CD4-positive, alpha-beta T cell treated with Interleukin-15 for 4 hours (primary cell): ENCODE measurements at regions not wholly inside any gene's neighbourhood (a gene's known extent, or its start where the extent isn't known, plus 50 kb on each side); places are given as distances from the start of the nearest gene placed in this dataset.

Source experiments
- DNase-seq: peaks from one replicate; pipeline ENCODE4 v3.0.0-alpha.2; 2020; ENCODE audit warnings: low spot score

- no peak for DNase-seq
These were observed 263.0 kb downstream of the ETAA1 start for GRCh38 chr2:67660015-67660602.

- DNase-seq, result no peak
These were observed 263.7 kb downstream of the ETAA1 start for GRCh38 chr2:67660871-67661270.

- DNase-seq, result no peak
These were observed 265.1 kb downstream of the ETAA1 start for GRCh38 chr2:67662222-67662621.

- DNase-seq, result no peak
These were observed 266.6 kb downstream of the ETAA1 start for GRCh38 chr2:67663776-67664175.

GRCh38 chr2:67666386-67667053 is 269.4 kb downstream of the ETAA1 start:
- no peak for DNase-seq

- no peak for DNase-seq
These were observed 270.1 kb downstream of the ETAA1 start for GRCh38 chr2:67667054-67667908.

GRCh38 chr2:67668538-67668937 is 271.4 kb downstream of the ETAA1 start:
- no peak for DNase-seq

GRCh38 chr2:67669168-67669567 is 272.0 kb downstream of the ETAA1 start:
- DNase-seq, result no peak

- DNase-seq, result no peak
These were observed 272.6 kb downstream of the ETAA1 start for GRCh38 chr2:67669766-67670165.

GRCh38 chr2:67670747-67671183 is 273.6 kb downstream of the ETAA1 start:
- no peak for DNase-seq

- DNase-seq, result no peak
These were observed 274.6 kb downstream of the ETAA1 start for GRCh38 chr2:67671464-67672450.

- no peak for DNase-seq
These were observed 277.5 kb downstream of the ETAA1 start for GRCh38 chr2:67674668-67675067.

- DNase-seq, result no peak
These were observed 287.9 kb downstream of the ETAA1 start for GRCh38 chr2:67684991-67685390.

GRCh38 chr2:67686254-67686653 is 289.1 kb downstream of the ETAA1 start:
- DNase-seq, result no peak

- DNase-seq, result no peak
These were observed 292.1 kb downstream of the ETAA1 start for GRCh38 chr2:67689186-67689585.

- DNase-seq, result no peak
These were observed 292.5 kb downstream of the ETAA1 start for GRCh38 chr2:67689651-67690050.

GRCh38 chr2:67694445-67694844 is 297.3 kb downstream of the ETAA1 start:
- no peak for DNase-seq

- DNase-seq, result no peak
These were observed 303.9 kb downstream of the ETAA1 start for GRCh38 chr2:67701011-67701410.

- DNase-seq, result no peak
These were observed 305.2 kb downstream of the ETAA1 start for GRCh38 chr2:67702284-67702683.

- no peak for DNase-seq
These were observed 305.8 kb downstream of the ETAA1 start for GRCh38 chr2:67702937-67703336.

- DNase-seq, result no peak
These were observed 308.9 kb downstream of the ETAA1 start for GRCh38 chr2:67706082-67706481.

- DNase-seq, result no peak
These were observed 310.8 kb downstream of the ETAA1 start for GRCh38 chr2:67707896-67708295.
